Nucleus accumbens (tissue), 56 donors: ENCODE measurements at regions not wholly inside any gene's neighbourhood (a gene's known extent, or its start where the extent isn't known, plus 50 kb on each side); places are given as distances from the start of the nearest gene placed in this dataset.
"Not testable (repeated sequence)": the region's sequence is repeated elsewhere in the genome, so short reads cannot be mapped to it uniquely, and the experiment has no call there.

Experiments
- DNase-seq, 56 donors: peaks; one replicate each; lab custom pipeline; 2025; lab: John Stamatoyannopoulos, UW

- DNase-seq = no peak
These were observed 208.3 kb upstream of the ZNF608 start for GRCh38 chr5:124954784-124955183.

- peak in 14 of 56 donors; percentile 1 to 39 (median 10) for DNase-seq
These were observed 210.1 kb upstream of the ZNF608 start for GRCh38 chr5:124956471-124957029.

GRCh38 chr5:124957063-124957462 lies 210.6 kb upstream of the ZNF608 start:
- DNase-seq = no peak

GRCh38 chr5:124960266-124960665 lies 213.8 kb upstream of the ZNF608 start:
- DNase-seq = no peak

GRCh38 chr5:124961521-124961920 lies 215.1 kb upstream of the ZNF608 start:
- no peak for DNase-seq

GRCh38 chr5:124962111-124962510 lies 215.7 kb upstream of the ZNF608 start:
- DNase-seq = no peak

- no peak for DNase-seq
These were observed 216.3 kb upstream of the ZNF608 start for GRCh38 chr5:124962735-124963134.

GRCh38 chr5:124963236-124963919 lies 216.9 kb upstream of the ZNF608 start:
- peak in 1 of 56 donors; percentile 2 for DNase-seq

- DNase-seq = not testable (repeated sequence)
These were observed 220.3 kb upstream of the ZNF608 start for GRCh38 chr5:124966741-124967140.

- DNase-seq = not testable (repeated sequence)
These were observed 223.9 kb upstream of the ZNF608 start for GRCh38 chr5:124970381-124970780.

- no peak for DNase-seq
These were observed 226.3 kb upstream of the ZNF608 start for GRCh38 chr5:124972703-124973102.

GRCh38 chr5:124973661-124974060 lies 227.2 kb upstream of the ZNF608 start:
- no peak for DNase-seq

- DNase-seq = no peak
These were observed 229.6 kb upstream of the ZNF608 start for GRCh38 chr5:124976086-124976485.

GRCh38 chr5:124979251-124979650 lies 232.8 kb upstream of the ZNF608 start:
- DNase-seq = no peak

- peak in 45 of 56 donors; percentile 8 to 81 (median 41) for DNase-seq
These were observed 233.9 kb upstream of the ZNF608 start for GRCh38 chr5:124980163-124980941.

GRCh38 chr5:124981901-124982300 lies 235.5 kb upstream of the ZNF608 start:
- no peak for DNase-seq

GRCh38 chr5:124986170-124986569 lies 239.7 kb upstream of the ZNF608 start:
- no peak for DNase-seq

- no peak for DNase-seq
These were observed 240.2 kb upstream of the ZNF608 start for GRCh38 chr5:124986667-124987066.

GRCh38 chr5:124987786-124988185 lies 241.3 kb upstream of the ZNF608 start:
- not testable (repeated sequence) for DNase-seq

GRCh38 chr5:124990723-124991122 lies 244.3 kb upstream of the ZNF608 start:
- DNase-seq = no peak

GRCh38 chr5:124995421-124995820 lies 249.0 kb upstream of the ZNF608 start:
- no peak for DNase-seq
